GM18526 (cell line): ENCODE measurements at regions not wholly inside any gene's neighbourhood (a gene's known extent, or its start where the extent isn't known, plus 50 kb on each side); places are given as distances from the start of the nearest gene placed in this dataset.

Source experiments
- POLR2A ChIP-seq: IDR thresholded peaks from 3 replicates; pipeline ENCODE4 v1.6.1; 2011; ENCODE audit not compliant: insufficient read length; ENCODE audit errors: extremely low read depth

DNA sequence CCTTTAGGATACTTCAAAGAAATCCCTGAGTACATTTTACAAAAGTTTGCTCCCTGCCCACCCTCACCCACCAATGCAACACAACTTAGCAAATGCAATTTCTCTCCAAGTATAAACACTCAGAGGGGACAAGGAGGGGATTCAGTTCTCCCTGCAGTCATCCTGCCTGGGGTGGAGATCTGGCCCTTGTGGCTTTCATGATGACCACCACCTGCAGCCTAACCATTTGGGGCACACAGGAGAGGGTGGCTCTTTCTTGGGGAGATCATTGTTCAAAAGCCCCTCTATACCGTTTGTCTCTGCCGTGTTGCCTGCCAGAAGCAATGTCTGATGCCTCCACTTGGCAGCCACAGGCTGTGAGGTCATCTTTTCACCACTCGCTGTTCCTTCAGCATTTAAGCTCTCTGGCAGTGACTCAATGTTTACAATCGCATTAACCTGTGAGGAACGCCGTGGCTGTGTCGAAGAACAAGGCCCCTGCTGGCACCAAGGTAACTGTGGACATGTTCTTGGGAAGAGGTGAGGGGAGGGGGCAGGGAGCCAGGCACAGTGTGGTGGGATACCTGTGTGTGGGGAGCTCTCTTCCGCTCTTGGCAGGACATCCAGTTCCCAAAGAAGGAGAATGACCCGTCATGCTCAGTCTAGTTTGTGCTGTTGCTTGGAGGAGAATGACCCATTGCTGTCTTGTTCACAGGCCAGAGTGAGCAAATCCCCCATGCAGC lies 103.9 kb upstream of the DUSP10 start:
- no peak for TF ChIP-seq POLR2A

DNA sequence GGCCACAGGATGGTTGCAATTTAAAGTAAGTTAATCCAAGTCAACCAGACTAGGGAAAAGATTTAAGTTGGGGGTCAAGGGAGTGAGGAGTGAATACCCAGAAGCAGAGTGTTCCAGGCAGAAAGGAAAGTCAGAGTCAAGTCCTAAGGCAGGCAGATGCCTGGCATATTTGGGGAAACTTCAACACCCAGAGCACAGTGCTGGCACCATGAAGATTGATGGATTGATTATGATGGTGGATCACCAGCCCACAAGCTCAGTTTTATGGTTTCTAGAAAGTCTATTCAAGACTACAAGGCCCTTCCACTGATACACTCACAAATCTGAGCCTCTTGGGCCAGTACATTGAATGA lies 100.1 kb upstream of the DUSP10 start:
- TF ChIP-seq POLR2A: no peak

DNA sequence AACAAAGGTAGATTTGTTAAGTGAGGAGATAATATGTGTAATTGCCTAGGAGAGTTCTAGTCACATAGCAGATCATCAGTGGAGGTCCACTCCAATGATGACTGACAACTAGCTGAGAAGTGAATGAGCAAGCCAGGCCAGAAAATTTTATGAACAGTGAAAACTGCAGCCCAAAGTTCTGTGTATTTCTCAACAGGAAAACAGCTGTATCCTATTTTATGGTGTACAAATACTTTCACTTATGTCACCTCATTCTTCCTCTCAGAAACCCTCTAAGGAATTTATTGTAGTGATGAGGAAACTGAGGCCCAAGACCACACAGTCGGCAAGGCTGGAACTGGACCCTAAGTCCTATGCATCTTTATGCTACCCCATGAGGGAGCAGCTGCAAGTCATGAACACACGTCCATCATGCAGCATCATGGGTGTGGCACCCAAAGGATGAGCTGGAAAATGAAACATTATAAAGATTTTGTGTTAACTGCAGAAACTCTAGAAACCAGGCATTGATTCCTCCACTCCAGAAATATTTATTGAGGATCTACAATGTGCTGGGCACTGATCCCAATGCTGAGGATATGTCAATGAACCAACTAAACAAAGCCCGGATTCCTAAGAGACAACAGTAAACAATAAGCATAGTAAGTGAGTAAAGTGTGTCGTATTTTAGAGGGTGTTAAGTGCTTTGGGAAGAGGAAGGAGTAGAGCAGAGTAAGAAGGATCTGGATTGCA lies 99.5 kb upstream of the DUSP10 start:
- no peak for TF ChIP-seq POLR2A

DNA sequence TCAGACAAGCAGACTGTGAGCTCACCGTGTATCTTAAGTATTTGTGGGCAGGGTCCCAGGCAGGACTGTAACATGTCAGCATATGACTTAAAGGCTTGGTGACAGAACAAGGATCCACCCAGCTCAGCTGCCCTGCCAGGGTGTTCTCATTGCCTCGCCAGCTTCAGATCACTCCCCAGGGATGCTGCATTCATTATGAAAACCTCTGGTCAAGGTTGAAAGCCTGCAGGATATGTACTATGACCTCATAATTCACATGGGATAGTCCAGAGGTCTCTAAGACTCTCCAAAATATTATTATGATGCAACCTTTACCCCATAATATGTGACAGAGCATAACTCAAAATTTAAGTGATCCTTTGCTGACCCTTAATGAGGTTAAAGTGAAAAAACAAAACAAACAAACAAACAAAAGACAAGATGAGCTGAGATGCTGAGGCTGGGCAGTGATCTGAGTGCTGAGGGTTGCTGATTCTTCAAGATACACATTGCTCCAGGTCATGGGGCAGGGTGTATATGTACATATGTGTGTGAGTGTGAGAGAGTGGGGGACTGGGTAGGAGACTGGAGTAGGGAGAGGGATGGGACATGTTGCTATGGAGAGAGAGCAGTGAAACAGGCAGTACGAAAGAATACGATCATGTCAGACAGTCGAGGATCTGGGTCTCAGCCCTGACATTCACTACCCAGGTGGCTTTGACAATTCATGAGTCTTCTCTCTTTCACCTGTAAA lies 98.8 kb upstream of the DUSP10 start:
- TF ChIP-seq POLR2A: no peak

DNA sequence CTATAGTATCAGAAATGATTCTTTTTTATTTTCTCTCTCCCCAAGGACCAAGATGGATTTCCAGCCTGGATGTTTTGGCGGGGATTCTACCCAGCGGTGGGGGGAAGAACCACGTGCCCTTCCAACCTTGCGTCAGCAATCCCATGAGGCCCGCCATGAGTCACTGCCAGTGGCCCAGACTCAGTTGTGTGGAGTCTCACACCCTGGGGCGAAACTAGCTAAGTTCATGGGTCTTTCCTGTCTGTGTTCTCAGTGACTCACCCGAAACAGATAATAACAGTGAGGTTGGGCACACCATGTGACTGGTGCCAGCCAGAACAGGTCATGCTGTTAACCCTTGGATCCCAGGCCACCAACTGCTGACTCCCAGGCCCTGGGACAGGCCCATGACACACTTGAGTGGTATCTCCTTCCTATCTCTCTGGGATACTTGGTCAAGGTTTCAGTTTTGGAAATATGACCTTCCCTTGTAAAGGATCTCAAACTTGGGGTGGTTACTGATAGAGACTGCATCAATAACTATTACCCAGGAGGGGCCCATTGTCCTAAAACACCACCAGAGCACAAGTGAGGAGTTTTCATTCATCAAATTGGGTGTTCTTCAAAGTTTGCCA lies 98.0 kb upstream of the DUSP10 start:
- TF ChIP-seq POLR2A: no peak

DNA sequence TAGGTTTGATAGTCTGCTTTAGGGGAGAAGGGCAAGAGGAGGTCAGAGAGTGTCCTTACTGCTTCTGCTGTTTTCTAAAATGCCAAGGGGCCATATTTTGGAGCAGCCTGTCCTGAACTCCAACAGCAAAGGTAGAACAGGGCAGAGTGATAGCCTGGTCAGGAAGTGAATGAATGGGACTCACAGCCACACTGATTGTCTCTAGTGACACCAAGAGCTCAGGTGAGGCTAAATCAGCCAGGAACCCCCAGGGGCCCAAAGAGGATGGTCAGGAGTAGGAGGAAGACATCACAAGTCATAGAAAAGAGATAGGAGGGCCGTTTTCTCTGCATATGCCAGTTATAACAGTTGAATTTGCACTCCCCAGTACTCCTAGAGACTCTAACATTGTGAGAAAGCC lies 97.4 kb upstream of the DUSP10 start:
- no peak for TF ChIP-seq POLR2A

DNA sequence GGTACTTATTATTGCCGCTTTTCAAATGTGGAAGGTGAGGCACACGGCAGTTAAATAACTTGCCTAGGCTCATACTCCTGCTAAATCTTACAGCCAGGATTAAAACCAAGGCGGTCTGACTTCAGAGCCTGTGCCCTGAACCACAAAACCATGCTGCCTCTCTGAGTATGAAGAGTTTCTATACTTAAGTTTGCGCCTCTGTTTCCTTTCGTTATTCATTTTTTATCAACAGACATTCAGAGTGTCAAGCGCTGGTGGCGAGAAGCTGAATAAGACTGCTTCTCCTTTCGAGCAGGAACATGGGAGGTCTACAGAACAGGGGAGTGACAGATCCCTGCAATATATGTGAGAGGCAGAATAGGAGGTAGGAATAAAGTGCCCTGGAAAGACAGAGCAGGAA lies 96.0 kb upstream of the DUSP10 start:
- no peak for TF ChIP-seq POLR2A

DNA sequence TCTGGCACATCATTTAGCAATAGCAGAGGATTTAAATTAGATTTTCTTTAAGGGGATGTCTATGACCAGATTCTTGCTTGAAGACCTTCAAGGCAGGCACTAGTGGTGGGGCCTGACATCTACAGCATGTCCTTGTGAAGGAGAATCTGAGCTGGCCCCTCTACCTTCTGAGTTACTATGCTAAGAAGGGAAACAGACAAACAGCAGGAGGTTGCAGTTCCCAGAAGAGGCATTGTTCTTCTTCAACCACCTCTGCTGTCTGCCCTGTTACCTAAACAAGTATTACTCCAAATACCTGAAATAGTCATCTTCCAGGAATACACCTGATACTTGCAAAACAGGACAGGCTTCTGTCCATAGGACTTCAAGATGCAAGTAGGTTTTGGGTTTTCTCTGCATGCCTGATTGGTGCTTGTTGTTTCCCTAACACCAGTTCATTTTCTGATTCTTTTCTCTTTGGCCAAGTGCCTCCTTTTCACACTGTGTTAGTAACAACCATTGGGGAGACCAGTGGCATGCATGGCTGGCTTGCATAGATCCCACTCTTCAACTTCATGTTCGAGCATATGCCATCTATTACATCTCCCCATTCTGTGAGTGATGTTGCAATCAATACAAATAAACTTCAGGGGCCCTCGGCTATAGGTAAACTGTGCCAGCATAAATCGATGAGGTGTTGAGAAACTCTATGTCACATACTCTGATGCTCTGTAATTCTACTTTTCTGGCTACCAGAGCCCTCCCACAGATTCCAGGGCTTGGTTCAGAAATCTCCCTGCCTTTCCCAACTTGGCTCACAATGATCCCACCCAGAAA lies 93.0 kb upstream of the DUSP10 start:
- no peak for TF ChIP-seq POLR2A

DNA sequence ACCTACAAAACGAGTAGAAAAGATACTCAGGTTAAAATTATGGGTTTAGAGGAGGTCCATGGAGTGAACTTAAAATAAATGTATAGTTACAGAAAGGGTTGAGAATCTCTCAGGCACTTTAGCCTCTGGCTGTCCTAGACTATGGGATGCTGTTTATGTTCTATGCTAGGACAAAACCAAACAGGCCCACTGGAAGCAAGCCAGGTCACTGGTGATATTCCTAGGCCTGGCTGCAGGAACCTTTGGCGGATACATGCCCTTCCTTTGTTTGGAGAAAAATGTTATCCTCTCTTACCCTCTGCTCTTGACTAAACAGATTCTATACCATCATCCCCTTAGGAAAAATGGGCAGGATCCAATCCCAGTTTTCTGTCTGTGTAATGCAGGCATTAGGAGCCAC lies 90.7 kb upstream of the DUSP10 start:
- TF ChIP-seq POLR2A: no peak

DNA sequence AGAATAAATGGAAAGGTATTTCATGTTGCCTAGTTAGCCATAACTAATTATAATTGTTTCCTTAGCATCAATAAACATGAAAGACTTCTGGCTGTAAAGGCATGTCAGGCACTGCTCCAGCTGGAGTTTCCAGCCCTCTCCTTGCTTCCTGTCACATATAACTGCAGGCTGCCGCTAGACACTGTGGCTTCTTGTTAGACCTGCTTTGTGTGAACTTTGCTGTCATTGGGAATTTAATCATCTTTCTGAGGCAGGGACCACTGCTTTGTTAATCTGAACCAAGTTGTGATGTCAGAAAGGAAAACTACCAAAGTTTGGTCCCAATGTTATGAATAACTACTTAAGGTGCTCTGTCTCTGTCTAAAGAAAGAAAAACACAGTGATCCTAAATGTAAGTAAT lies 90.3 kb upstream of the DUSP10 start:
- no peak for TF ChIP-seq POLR2A

DNA sequence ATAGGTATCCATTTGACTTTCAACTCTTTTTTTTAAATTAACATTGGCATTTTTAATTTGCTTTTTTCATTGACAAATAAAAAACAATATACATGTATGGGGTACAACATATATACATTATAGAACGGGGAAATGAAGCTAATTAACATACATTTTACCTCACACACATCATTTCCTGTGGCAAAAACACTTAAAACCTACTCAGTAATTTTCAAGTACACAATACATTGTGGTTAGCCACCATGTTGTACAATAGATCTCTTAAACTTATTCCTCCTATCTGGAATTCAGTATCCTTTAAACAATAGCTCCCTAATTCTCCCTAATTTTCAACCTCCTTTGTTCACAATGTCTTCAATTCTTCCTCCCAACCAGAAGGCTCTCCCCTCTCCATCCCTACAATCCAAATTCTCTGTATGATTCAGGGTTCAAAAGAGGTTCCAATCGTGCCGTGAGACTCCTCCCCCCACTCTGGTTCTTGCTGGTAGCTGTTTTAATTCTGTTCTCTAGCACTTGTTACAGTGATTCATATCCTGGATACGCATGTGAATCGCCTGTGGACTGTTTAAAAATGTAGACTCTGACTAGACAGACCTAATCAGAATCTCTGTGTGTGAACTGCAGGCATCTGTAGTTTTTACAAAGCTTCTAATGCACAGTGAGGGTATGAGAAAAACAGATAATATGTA lies 87.6 kb upstream of the DUSP10 start:
- no peak for TF ChIP-seq POLR2A

DNA sequence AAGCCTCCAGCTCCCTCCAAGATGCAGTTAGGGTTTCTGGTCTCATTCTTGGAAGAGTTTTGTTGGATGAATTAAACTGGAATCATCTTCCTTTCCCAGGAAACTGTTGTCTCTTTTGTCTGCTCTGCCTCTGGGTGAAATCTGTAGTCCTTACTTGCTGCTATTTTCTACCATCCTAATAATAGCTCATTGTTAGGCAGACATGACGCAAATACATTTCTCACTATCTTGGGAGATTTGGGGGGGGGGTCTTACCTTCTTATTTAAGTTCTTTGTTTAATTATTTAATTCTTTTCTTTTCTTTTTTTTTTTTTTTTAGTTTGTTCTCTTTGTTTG lies 85.4 kb upstream of the DUSP10 start:
- no peak for TF ChIP-seq POLR2A

DNA sequence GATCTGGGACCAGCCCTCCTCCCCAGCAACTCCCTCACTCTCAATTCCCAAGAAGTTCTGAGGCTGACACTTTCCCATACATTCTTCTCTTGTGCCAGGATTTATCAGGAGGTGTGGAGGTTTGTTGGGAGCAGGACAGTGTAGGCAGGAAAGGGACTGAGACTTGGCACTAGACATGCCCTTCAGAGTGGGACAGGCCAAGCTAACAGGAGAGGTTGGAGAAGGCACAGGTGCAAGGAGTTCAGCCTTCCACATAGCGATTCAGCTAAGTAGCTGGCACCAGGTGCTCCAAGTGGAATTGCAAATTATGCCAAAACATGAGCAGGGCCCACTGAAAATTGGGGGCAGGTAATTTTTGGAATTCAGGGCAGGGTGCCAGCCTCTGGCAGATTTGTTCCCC lies 83.0 kb upstream of the DUSP10 start:
- TF ChIP-seq POLR2A: no peak

DNA sequence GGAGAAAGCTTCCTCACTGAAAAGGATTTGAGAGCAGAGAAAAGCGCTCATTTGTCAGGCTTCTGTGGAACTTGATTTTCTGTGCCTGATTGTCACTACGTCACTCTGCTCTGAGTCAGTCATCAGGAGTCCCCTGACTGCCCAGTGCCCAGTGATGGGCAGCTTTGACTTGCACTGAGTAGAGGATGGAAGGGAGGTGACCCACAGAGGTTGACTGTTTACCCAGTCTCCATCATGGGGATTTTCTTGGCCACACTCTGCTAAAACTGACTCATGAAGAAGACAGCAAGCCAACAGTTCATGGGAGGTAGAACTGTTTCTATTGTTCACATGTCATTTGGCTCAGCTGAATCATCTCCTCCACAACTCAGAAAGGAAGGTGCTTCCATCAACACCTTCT lies 82.1 kb upstream of the DUSP10 start:
- TF ChIP-seq POLR2A: no peak

DNA sequence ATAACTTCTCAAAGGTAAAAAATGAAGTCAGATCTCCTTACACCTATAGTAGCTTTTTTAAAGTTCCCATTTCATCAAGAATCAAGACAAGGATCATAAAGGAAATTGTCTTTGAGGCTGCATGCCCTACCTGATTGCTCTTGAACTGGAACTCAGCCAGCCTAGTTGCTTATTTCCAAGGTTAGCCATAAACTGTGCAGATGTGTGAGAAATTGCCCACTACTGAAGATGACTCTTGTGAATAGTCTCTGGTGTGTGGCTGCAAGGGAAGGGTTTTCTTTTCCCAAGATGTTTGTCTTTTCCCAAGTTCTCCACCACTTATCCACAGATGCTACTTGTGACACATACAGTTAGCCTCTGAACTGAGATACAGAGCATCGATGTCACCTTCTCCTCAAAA lies 81.7 kb upstream of the DUSP10 start:
- TF ChIP-seq POLR2A: no peak
